HEK293T (cell line): ENCODE measurements at regions not wholly inside any gene's neighbourhood (a gene's known extent, or its start where the extent isn't known, plus 50 kb on each side); places are given as distances from the start of the nearest gene placed in this dataset.

ENCODE experiments used
- CTCF ChIA-PET: fragments of 350-600 bp; formaldehyde crosslinking; extraction: SDS; loops from one replicate; lab custom pipeline; 2021; ENCODE audit warnings: antibody characterized with exemption, inconsistent platforms; lab: Yijun Ruan, JAX
- POLR2A ChIA-PET: fragments of 350-600 bp; formaldehyde crosslinking; extraction: SDS; loops from one replicate; lab custom pipeline; 2020; ENCODE audit warnings: antibody characterized with exemption, inconsistent platforms; lab: Yijun Ruan, JAX
- DNase-seq: peaks from one replicate; pipeline ENCODE4 v3.0.0; 2012; ENCODE audit warnings: mixed read lengths; ENCODE audit errors: extremely low spot score
- ARNT ChIP-seq: fragments of 450-650 bp; IDR thresholded peaks from 2 replicates; pipeline ENCODE4 v1.6.1; 2017; ENCODE audit warnings: mild to moderate bottlenecking
- BHLHE40 ChIP-seq: fragments of 450-650 bp; IDR thresholded peaks from 2 replicates; pipeline ENCODE4 v1.6.1; 2016; ENCODE audit warnings: mild to moderate bottlenecking, moderate library complexity, borderline replicate concordance
- CTBP1 ChIP-seq: fragments of 450-650 bp; IDR thresholded peaks from 2 replicates; pipeline ENCODE4 v1.6.1; 2016; ENCODE audit warnings: borderline replicate concordance
- ELF4 ChIP-seq: fragments of 450-650 bp; IDR thresholded peaks from 2 replicates; pipeline ENCODE4 v1.6.1; 2017; ENCODE audit warnings: antibody characterized with exemption
- FOXA1 ChIP-seq: fragments of 450-650 bp; IDR thresholded peaks from 2 replicates; pipeline ENCODE4 v1.6.1; 2016; ENCODE audit warnings: mild to moderate bottlenecking
- FOXK2 ChIP-seq: fragments of 450-650 bp; IDR thresholded peaks from 2 replicates; pipeline ENCODE4 v1.6.1; 2016; ENCODE audit warnings: mild to moderate bottlenecking
- FOXM1 ChIP-seq: fragments of 450-650 bp; IDR thresholded peaks from 2 replicates; pipeline ENCODE4 v1.6.1; 2017; ENCODE audit warnings: mild to moderate bottlenecking, borderline replicate concordance
- HDGF ChIP-seq: fragments of 450-650 bp; IDR thresholded peaks from 2 replicates; pipeline ENCODE4 v1.6.1; 2017; ENCODE audit warnings: antibody characterized with exemption, borderline replicate concordance
- L3MBTL2 ChIP-seq: fragments of 450-650 bp; conservative IDR thresholded peaks from 2 replicates; pipeline ENCODE4 v1.6.1; 2016; ENCODE audit warnings: mild to moderate bottlenecking
- LEF1 ChIP-seq: fragments of 450-650 bp; IDR thresholded peaks from 2 replicates; pipeline ENCODE4 v1.6.1; 2017; ENCODE audit warnings: mild to moderate bottlenecking, borderline replicate concordance
- NFRKB ChIP-seq: fragments of 450-650 bp; IDR thresholded peaks from 2 replicates; pipeline ENCODE4 v1.6.1; 2016; ENCODE audit warnings: mild to moderate bottlenecking, moderate library complexity
- PKNOX1 ChIP-seq: fragments of 450-650 bp; IDR thresholded peaks from 2 replicates; pipeline ENCODE4 v1.6.1; 2016
- SP1 ChIP-seq: fragments of 450-650 bp; IDR thresholded peaks from 2 replicates; pipeline ENCODE4 v1.6.1; 2017
- SUZ12 ChIP-seq: fragments of 450-650 bp; IDR thresholded peaks from 2 replicates; pipeline ENCODE4 v1.6.1; 2016; ENCODE audit warnings: mild to moderate bottlenecking
- TARDBP ChIP-seq: fragments of 450-650 bp; IDR thresholded peaks from 2 replicates; pipeline ENCODE4 v1.6.1; 2016
- ZNF384 ChIP-seq: fragments of 450-650 bp; IDR thresholded peaks from 2 replicates; pipeline ENCODE4 v1.6.1; 2016

GRCh38 chr7:27382307-27382706 lies 139.7 kb downstream of the EVX1 start:
- no peak for DNase-seq
- ChIA-PET POLR2A (no interaction called here), CTCF (no interaction called here)
- TF ChIP-seq CTBP1 (no peak), TARDBP (no peak), LEF1 (no peak), L3MBTL2 (no peak), SP1 (no peak), ARNT (no peak), FOXK2 (no peak), HDGF (no peak), ELF4 (no peak), FOXM1 (no peak), ZNF384 (no peak), FOXA1 (no peak), BHLHE40 (no peak), NFRKB (no peak), PKNOX1 (no peak), SUZ12 (no peak)

GRCh38 chr7:27386581-27386980 lies 144.0 kb downstream of the EVX1 start:
- ChIA-PET CTCF (interaction anchor here (0.7 kb wide), 1 partner anchor 10 kb away, joined by 3 read pairs; no protein-coding TSS in a partner anchor), POLR2A (no interaction called here)
- DNase-seq, result no peak
- TF ChIP-seq HDGF (no peak), FOXA1 (no peak), LEF1 (no peak), ARNT (no peak), TARDBP (no peak), ELF4 (no peak), BHLHE40 (no peak), FOXK2 (no peak), SP1 (no peak), ZNF384 (no peak), CTBP1 (no peak), FOXM1 (no peak), PKNOX1 (no peak), NFRKB (no peak), SUZ12 (no peak)

GRCh38 chr7:27387864-27388263 lies 145.3 kb downstream of the EVX1 start:
- CTCF ChIA-PET, result no interaction called here
- POLR2A ChIA-PET, result no interaction called here
- TF ChIP-seq ZNF384 (no peak), NFRKB (no peak), ARNT (no peak), HDGF (no peak), ELF4 (no peak), FOXK2 (no peak), FOXA1 (no peak), TARDBP (no peak), BHLHE40 (no peak), L3MBTL2 (no peak), PKNOX1 (no peak)

GRCh38 chr7:27388561-27388960 lies 146.0 kb downstream of the EVX1 start:
- CTCF ChIA-PET, result interaction anchor here (0.7 kb wide), 1 partner anchor 10 kb away, joined by 4 read pairs; no protein-coding TSS in a partner anchor
- DNase-seq, result no peak
- no peak for TF ChIP-seq SUZ12
- TF ChIP-seq LEF1, result no peak
- TF ChIP-seq PKNOX1, result no peak
- no peak for TF ChIP-seq NFRKB
- TF ChIP-seq TARDBP, result no peak
- no peak for TF ChIP-seq ZNF384
- TF ChIP-seq ELF4, result no peak
- TF ChIP-seq L3MBTL2, result no peak
- no peak for TF ChIP-seq HDGF
- no peak for TF ChIP-seq BHLHE40
- no peak for TF ChIP-seq FOXM1
- no peak for TF ChIP-seq FOXA1
- POLR2A ChIA-PET, result no interaction called here

More at GRCh38 chr7:27387864-27388263, 145.3 kb downstream of the EVX1 start:
- DNase-seq, result no peak

GRCh38 chr7:27389496-27389895 lies 146.9 kb downstream of the EVX1 start:
- TF ChIP-seq SUZ12 (no peak), NFRKB (no peak), L3MBTL2 (no peak), BHLHE40 (no peak), FOXK2 (no peak), FOXM1 (no peak), TARDBP (no peak), ZNF384 (no peak), ARNT (no peak), HDGF (no peak)
- CTCF ChIA-PET, result no interaction called here
- DNase-seq, result no peak
- POLR2A ChIA-PET, result no interaction called here
